H1 (cell line): ENCODE measurements at regions not wholly inside any gene's neighbourhood (a gene's known extent, or its start where the extent isn't known, plus 50 kb on each side); places are given as distances from the start of the nearest gene placed in this dataset.

Experiments used
- CTCF ChIA-PET: fragments of 300-600 bp; sonication (Branson Sonifier 250); formaldehyde crosslinking; loops from one replicate; lab custom pipeline; 2021; ENCODE audit not compliant: partially characterized antibody; lab: Charles Lee
- POLR2A ChIA-PET: fragments of 300-600 bp; sonication (Branson Sonifier 250); formaldehyde crosslinking; loops from one replicate; lab custom pipeline; 2021; ENCODE audit warnings: inconsistent platforms; ENCODE audit not compliant: partially characterized antibody; lab: Charles Lee
- DNase-seq, 2 experiments: peaks; one replicate each; pipeline versions ENCODE4 v3.0.0 to v3.0.0-alpha.2; 2010 to 2022; ENCODE audit warnings: low spot score in 2 of 2, low read depth in 1 of 2, mixed read lengths in 1 of 2
- FAIRE-seq: peaks from 2 replicates; lab custom pipeline; 2011; peaks lifted over from hg19 to GRCh38; lab: Jason Lieb, UNC
- H2AFZ ChIP-seq: 2 replicates; pipeline ENCODE4 v1.8.1; 2012; ENCODE audit warnings: low read length, inconsistent platforms
- H2AK5ac ChIP-seq: 2 replicates; pipeline ENCODE4 v1.6.1; 2013; ENCODE audit warnings: low read depth, low read length
- H2BK120ac ChIP-seq: replicated peaks from 2 replicates; pipeline ENCODE3; 2013; ENCODE audit warnings: low read depth, low read length, inconsistent platforms
- H2BK12ac ChIP-seq: 2 replicates; pipeline ENCODE4 v1.6.1; 2013; ENCODE audit warnings: low read depth, low read length
- H2BK15ac ChIP-seq: 2 replicates; pipeline ENCODE4 v1.6.1; 2013; ENCODE audit warnings: low read length
- H2BK20ac ChIP-seq: 2 replicates; pipeline ENCODE4 v1.6.1; 2013; ENCODE audit warnings: low read length
- H2BK5ac ChIP-seq: 2 replicates; pipeline ENCODE4 v1.6.1; 2013; ENCODE audit warnings: low read depth, low read length
- H3K14ac ChIP-seq: 2 replicates; pipeline ENCODE4 v1.6.1; 2013; ENCODE audit warnings: inconsistent platforms; ENCODE audit not compliant: insufficient read length
- H3K18ac ChIP-seq: 2 replicates; pipeline ENCODE4 v1.6.1; 2013; ENCODE audit warnings: low read length; ENCODE audit errors: extremely low read depth
- H3K23ac ChIP-seq: 2 replicates; pipeline ENCODE4 v1.6.1; 2013; ENCODE audit warnings: inconsistent platforms; ENCODE audit not compliant: insufficient read length
- H3K23me2 ChIP-seq: 2 replicates; pipeline ENCODE4 v1.6.1; 2013; ENCODE audit warnings: low read depth, low read length
- H3K27ac ChIP-seq: 2 replicates; pipeline ENCODE4 v1.6.1; 2011; ENCODE audit warnings: low read depth, low read length, inconsistent platforms
- H3K27me3 ChIP-seq, 4 experiments: replicated peaks in 1 of 4; 1 replicate in 1 of 4; 2 replicates in 3 of 4; pipeline versions ENCODE4 v1.6.1 to v1.8.1; 2011 to 2013; ENCODE audit warnings: low read length in 3 of 4, mild to moderate bottlenecking in 3 of 4, inconsistent platforms in 2 of 4, mixed read lengths in 2 of 4, moderate library complexity in 1 of 4; ENCODE audit not compliant: control insufficient read depth in 3 of 4, insufficient read depth in 3 of 4; ENCODE audit errors: extremely low read depth in 1 of 4
- H3K36me3 ChIP-seq, 4 experiments: 2 replicates each; pipeline versions ENCODE4 v1.6.1 to v1.8.1; 2011 to 2013; ENCODE audit warnings: mild to moderate bottlenecking in 4 of 4, low read length in 3 of 4, moderate library complexity in 2 of 4, control low read depth in 1 of 4, inconsistent platforms in 1 of 4; ENCODE audit not compliant: insufficient read depth in 4 of 4, control insufficient read depth in 2 of 4
- H3K4ac ChIP-seq: replicated peaks from 2 replicates; pipeline ENCODE3; 2013; ENCODE audit warnings: low read length, low read depth, mixed read lengths, inconsistent platforms; ENCODE audit not compliant: insufficient read length
- H3K4me1 ChIP-seq, 4 experiments: replicated peaks in 1 of 4; 1 replicate in 1 of 4; 2 replicates in 3 of 4; pipeline versions ENCODE4 v1.6.1 to v1.8.1; 2011 to 2013; ENCODE audit warnings: low read length in 3 of 4, inconsistent platforms in 2 of 4, mixed read lengths in 1 of 4; ENCODE audit not compliant: insufficient read depth in 4 of 4, control insufficient read depth in 3 of 4
- H3K4me2 ChIP-seq, 2 experiments: 2 replicates each; pipeline versions ENCODE4 v1.6.1 to v1.8.1; 2011 to 2013; ENCODE audit warnings: low read depth in 2 of 2, low read length in 2 of 2, control low read depth in 1 of 2, inconsistent platforms in 1 of 2, mild to moderate bottlenecking in 1 of 2; ENCODE audit not compliant: insufficient read depth in 1 of 2
- H3K4me3 ChIP-seq, 4 experiments: fragments of 200-600, 300-600 bp in 1 of 4; sonication (generic), shearing (Covaris generic), sonication (Bioruptor Twin) in 1 of 4; 2 replicates each; pipeline versions ENCODE4 v1.5.1 to v1.8.1; 2011 to 2016; ENCODE audit warnings: low read length in 4 of 4, low read depth in 3 of 4, control low read depth in 2 of 4, inconsistent platforms in 2 of 4, mild to moderate bottlenecking in 2 of 4, mixed read lengths in 1 of 4, moderate library complexity in 1 of 4; ENCODE audit not compliant: insufficient read depth in 2 of 4; ENCODE audit errors: extremely low read depth in 1 of 4
- H3K56ac ChIP-seq: replicated peaks from 2 replicates; pipeline ENCODE3; 2013; ENCODE audit warnings: low read depth, mild to moderate bottlenecking, mixed read lengths, low read length, inconsistent platforms; ENCODE audit not compliant: insufficient read length
- H3K79me1 ChIP-seq: 2 replicates; pipeline ENCODE4 v1.6.1; 2013; ENCODE audit warnings: low read depth, low read length, control low read depth
- H3K79me2 ChIP-seq, 2 experiments: 2 replicates each; pipeline versions ENCODE4 v1.6.1 to v1.8.1; 2012 to 2013; ENCODE audit warnings: low read length in 2 of 2, mild to moderate bottlenecking in 2 of 2, inconsistent platforms in 1 of 2; ENCODE audit not compliant: insufficient read depth in 2 of 2, control insufficient read depth in 1 of 2
- H3K9ac ChIP-seq, 4 experiments: replicated peaks in 1 of 4; 1 replicate in 1 of 4; 2 replicates in 3 of 4; pipeline versions ENCODE4 v1.6.1 to v1.8.1; 2011 to 2013; ENCODE audit warnings: low read depth in 3 of 4, low read length in 3 of 4, control low read depth in 2 of 4, mild to moderate bottlenecking in 2 of 4, moderate library complexity in 2 of 4, inconsistent platforms in 1 of 4; ENCODE audit errors: extremely low read depth in 1 of 4
- H3K9me3 ChIP-seq, 2 experiments: 2 replicates each; pipeline versions ENCODE4 v1.6.1 to v1.8.1; 2012 to 2013; ENCODE audit warnings: mild to moderate bottlenecking in 2 of 2, moderate library complexity in 2 of 2, control low read depth in 1 of 2, inconsistent platforms in 1 of 2, low read depth in 1 of 2, low read length in 1 of 2, mixed read lengths in 1 of 2; ENCODE audit not compliant: insufficient read depth in 2 of 2
- H4K20me1 ChIP-seq, 2 experiments: replicated peaks in 1 of 2; 2 replicates each; pipeline versions ENCODE3 to v1.8.1; 2011 to 2013; ENCODE audit warnings: inconsistent platforms in 2 of 2, low read length in 2 of 2, mild to moderate bottlenecking in 1 of 2; ENCODE audit not compliant: insufficient read depth in 2 of 2, control insufficient read depth in 1 of 2
- H4K5ac ChIP-seq: 2 replicates; pipeline ENCODE4 v1.6.1; 2013; ENCODE audit warnings: low read length, low read depth, mixed read lengths, inconsistent platforms; ENCODE audit not compliant: insufficient read length
- H4K8ac ChIP-seq: 2 replicates; pipeline ENCODE4 v1.8.0; 2013; ENCODE audit warnings: mild to moderate bottlenecking, moderate library complexity, low read length, inconsistent platforms; ENCODE audit not compliant: insufficient read depth; ENCODE audit errors: extremely low read depth
- H4K91ac ChIP-seq: replicated peaks from 2 replicates; pipeline ENCODE3; 2013; ENCODE audit warnings: low read length, mixed read lengths, inconsistent platforms; ENCODE audit not compliant: insufficient read length
- RBBP5 ChIP-seq: IDR thresholded peaks from 2 replicates; pipeline ENCODE4 v1.7.1; 2012; ENCODE audit warnings: low read depth, mild to moderate bottlenecking, inconsistent platforms, low read length, moderate library complexity, borderline replicate concordance
- WGBS, 2 experiments: shearing (Covaris generic) in 1 of 2; methylation state at CpG; one replicate each; pipeline versions ENCODE4 v1.1.6 to v1.1.7; 2013 to 2015; ENCODE audit warnings: low lambda C conversion rate in 2 of 2, mixed read lengths in 2 of 2, inconsistent platforms in 1 of 2, low coverage in 1 of 2, missing lambda C conversion rate in 1 of 2; ENCODE audit not compliant: insufficient replicate concordance in 2 of 2, insufficient coverage in 1 of 2, insufficient read length in 1 of 2; ENCODE audit errors: extremely low coverage in 1 of 2, missing lambda C conversion rate in 1 of 2; 5-methylcytosine and 5-hydroxymethylcytosine counted together
- TF ChIP-seq, protein P1 (sequence below): IDR thresholded peaks from 2 replicates; pipeline ENCODE4 v1.6.1; 2012; ENCODE audit warnings: inconsistent platforms
- TF ChIP-seq, protein P2 (sequence below): IDR thresholded peaks from 2 replicates; pipeline ENCODE4 v1.6.1; 2011; ENCODE audit warnings: low read length, improper control_type of control experiment

DNA sequence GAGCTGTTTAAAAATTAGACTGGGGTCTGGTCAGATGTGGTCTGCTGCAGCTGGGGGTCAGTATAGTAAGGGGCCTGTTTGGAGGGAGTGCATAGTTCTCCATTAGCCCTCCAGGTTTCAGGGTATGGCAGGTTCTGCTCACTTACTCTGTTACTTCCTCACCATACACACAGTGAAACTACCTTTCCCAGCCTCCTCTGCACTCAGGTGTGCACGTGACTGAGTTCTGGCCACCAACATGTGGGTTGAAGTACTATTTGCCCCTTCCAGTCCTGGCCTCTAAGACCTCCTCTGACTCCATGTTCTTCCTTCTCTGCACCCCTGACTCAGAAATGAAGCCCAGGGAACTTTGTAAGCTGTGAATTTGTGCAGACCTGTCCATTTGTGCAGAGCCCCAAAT lies 190.5 kb upstream of the CLINT1 start:
- FAIRE-seq (no peak), DNase-seq (no peak)
- peak overlapping the region; percentile 83 for H2AFZ ChIP-seq
- no peak overlapping the region for H2BK5ac ChIP-seq
- no peaks in the 10 kb centered on the region for H3K36me3 ChIP-seq
- no peak overlapping the region for H2BK20ac ChIP-seq
- no peak overlapping the region for H3K27ac ChIP-seq
- ChIA-PET CTCF (interaction anchor here (1.1 to 1.3 kb wide), 3 partner anchors 24 to 646 kb away, joined by 3 to 4 read pairs (median 3); no protein-coding TSS in a partner anchor), POLR2A (interaction anchor here (1.1 kb wide), 1 partner anchor 26 kb away, joined by 3 read pairs; no protein-coding TSS in a partner anchor)
- H3K4me3 ChIP-seq: no peak overlapping the region
- no peak overlapping the region for H3K18ac ChIP-seq
- H2BK120ac ChIP-seq: no peak overlapping the region
- TF ChIP-seq, protein P1, sequence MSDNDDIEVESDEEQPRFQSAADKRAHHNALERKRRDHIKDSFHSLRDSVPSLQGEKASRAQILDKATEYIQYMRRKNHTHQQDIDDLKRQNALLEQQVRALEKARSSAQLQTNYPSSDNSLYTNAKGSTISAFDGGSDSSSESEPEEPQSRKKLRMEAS: 0 out of 2 replicates have a peak, but pooled peaks have one; percentile 16
- TF ChIP-seq RBBP5: no peak
- TF ChIP-seq, protein P2, sequence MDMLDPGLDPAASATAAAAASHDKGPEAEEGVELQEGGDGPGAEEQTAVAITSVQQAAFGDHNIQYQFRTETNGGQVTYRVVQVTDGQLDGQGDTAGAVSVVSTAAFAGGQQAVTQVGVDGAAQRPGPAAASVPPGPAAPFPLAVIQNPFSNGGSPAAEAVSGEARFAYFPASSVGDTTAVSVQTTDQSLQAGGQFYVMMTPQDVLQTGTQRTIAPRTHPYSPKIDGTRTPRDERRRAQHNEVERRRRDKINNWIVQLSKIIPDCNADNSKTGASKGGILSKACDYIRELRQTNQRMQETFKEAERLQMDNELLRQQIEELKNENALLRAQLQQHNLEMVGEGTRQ: peak; percentile 57; the same call in 1 of the 2 replicates
- no peak overlapping the region for H3K9ac ChIP-seq
- H3K79me1 ChIP-seq: no peaks in the 10 kb centered on the region
- no peaks in the 10 kb centered on the region for H3K23me2 ChIP-seq
- no peak overlapping the region for H3K4ac ChIP-seq
- no peak overlapping the region for H2BK15ac ChIP-seq
- no peak overlapping the region for H2BK12ac ChIP-seq
- no peak overlapping the region for H4K91ac ChIP-seq
- no peak overlapping the region for H3K56ac ChIP-seq
- no peak overlapping the region for H4K5ac ChIP-seq
- no peak overlapping the region for H3K14ac ChIP-seq
- 72% methylated on average over 1 of the region's 1 CpG; no CpG with 5 or more reads in 1 of the 2 experiments for WGBS, 2 experiments
- no peak overlapping the region for H3K4me2 ChIP-seq
- no peaks in the 10 kb centered on the region for H3K9me3 ChIP-seq
- H3K27me3 ChIP-seq: no peaks in the 10 kb centered on the region
- no peaks in the 10 kb centered on the region for H3K4me1 ChIP-seq
- no peaks in the 10 kb centered on the region for H4K20me1 ChIP-seq
- no peak overlapping the region for H2AK5ac ChIP-seq
- no peak overlapping the region for H3K23ac ChIP-seq
- no peak overlapping the region for H4K8ac ChIP-seq
- no peaks in the 10 kb centered on the region for H3K79me2 ChIP-seq
